ENCODE measurements at regions not wholly inside any gene's neighbourhood (a gene's known extent, or its start where the extent isn't known, plus 50 kb on each side); places are given as distances from the start of the nearest gene placed in this dataset.

GRCh38 chr5:96121364-96121763, 159.7 kb upstream of the ELL2 start:
- TF ChIP-seq, protein P1, sequence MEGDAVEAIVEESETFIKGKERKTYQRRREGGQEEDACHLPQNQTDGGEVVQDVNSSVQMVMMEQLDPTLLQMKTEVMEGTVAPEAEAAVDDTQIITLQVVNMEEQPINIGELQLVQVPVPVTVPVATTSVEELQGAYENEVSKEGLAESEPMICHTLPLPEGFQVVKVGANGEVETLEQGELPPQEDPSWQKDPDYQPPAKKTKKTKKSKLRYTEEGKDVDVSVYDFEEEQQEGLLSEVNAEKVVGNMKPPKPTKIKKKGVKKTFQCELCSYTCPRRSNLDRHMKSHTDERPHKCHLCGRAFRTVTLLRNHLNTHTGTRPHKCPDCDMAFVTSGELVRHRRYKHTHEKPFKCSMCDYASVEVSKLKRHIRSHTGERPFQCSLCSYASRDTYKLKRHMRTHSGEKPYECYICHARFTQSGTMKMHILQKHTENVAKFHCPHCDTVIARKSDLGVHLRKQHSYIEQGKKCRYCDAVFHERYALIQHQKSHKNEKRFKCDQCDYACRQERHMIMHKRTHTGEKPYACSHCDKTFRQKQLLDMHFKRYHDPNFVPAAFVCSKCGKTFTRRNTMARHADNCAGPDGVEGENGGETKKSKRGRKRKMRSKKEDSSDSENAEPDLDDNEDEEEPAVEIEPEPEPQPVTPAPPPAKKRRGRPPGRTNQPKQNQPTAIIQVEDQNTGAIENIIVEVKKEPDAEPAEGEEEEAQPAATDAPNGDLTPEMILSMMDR (IDR thresholded peaks at IDR 0.05; ENCODE audit: unreplicated experiment), result no peak
- no peaks in the 10 kb centered on the region for H3K27me3 Mint-ChIP-seq
- H3K9me3 Mint-ChIP-seq (ENCODE audit: low read depth), result no peaks in the 10 kb centered on the region
- H3K36me3 Mint-ChIP-seq (ENCODE audit: insufficient read depth), result no peaks in the 10 kb centered on the region
- H3K4me1 Mint-ChIP-seq (ENCODE audit: low read depth), result peaks cover 68% of the 10 kb centered on the region
- peak overlapping the region; percentile 57 for H3K27ac Mint-ChIP-seq
- H3K4me3 Mint-ChIP-seq (ENCODE audit: low read depth), result peak overlapping the region; percentile 40
- DNase-seq (ENCODE audit: low spot score, unreplicated experiment), result no peak

DNA sequence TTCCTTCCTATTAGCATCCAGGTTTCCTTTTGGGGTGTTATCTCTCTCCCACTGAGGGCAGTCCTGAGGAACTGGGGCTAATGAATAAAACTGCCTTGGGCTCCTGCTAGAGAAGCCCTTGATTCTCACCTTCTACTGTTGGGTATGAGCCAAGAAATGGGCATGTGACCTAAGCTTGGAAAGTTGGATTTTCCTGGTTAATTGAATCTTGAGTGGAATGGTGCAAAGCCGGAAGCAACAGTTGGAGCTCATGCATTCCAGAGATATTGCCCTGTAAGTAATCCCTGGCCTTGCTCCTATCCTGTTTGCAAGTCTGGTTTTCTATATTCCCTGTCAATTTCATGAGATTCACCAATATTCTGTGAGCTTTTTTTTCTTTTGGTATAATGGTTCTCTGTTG, 158.5 kb upstream of the ELL2 start:
- Mint-ChIP-seq H3K36me3 (ENCODE audit: insufficient read depth) (no peaks in the 10 kb centered on the region), H3K4me3 (ENCODE audit: low read depth) (no peak overlapping the region), H3K9me3 (ENCODE audit: low read depth) (no peaks in the 10 kb centered on the region), H3K4me1 (ENCODE audit: low read depth) (peaks cover 65% of the 10 kb centered on the region), H3K27ac (no peak overlapping the region), H3K27me3 (no peaks in the 10 kb centered on the region)
- TF ChIP-seq, protein P1 (IDR thresholded peaks at IDR 0.05; ENCODE audit: unreplicated experiment), result no peak
- no peak for DNase-seq (ENCODE audit: low spot score, unreplicated experiment)

- TF ChIP-seq, protein P1 (IDR thresholded peaks at IDR 0.05; ENCODE audit: unreplicated experiment), result no peak
- no peak for DNase-seq (ENCODE audit: low spot score, unreplicated experiment)
- Mint-ChIP-seq H3K36me3 (ENCODE audit: insufficient read depth) (no peaks in the 10 kb centered on the region), H3K4me1 (ENCODE audit: low read depth) (peaks cover 59% of the 10 kb centered on the region), H3K27me3 (no peaks in the 10 kb centered on the region), H3K27ac (peak overlapping the region; percentile 74), H3K4me3 (ENCODE audit: low read depth) (no peak overlapping the region), H3K9me3 (ENCODE audit: low read depth) (no peaks in the 10 kb centered on the region)
Observed at GRCh38 chr5:96117771-96118651, 156.4 kb upstream of the ELL2 start.

DNA sequence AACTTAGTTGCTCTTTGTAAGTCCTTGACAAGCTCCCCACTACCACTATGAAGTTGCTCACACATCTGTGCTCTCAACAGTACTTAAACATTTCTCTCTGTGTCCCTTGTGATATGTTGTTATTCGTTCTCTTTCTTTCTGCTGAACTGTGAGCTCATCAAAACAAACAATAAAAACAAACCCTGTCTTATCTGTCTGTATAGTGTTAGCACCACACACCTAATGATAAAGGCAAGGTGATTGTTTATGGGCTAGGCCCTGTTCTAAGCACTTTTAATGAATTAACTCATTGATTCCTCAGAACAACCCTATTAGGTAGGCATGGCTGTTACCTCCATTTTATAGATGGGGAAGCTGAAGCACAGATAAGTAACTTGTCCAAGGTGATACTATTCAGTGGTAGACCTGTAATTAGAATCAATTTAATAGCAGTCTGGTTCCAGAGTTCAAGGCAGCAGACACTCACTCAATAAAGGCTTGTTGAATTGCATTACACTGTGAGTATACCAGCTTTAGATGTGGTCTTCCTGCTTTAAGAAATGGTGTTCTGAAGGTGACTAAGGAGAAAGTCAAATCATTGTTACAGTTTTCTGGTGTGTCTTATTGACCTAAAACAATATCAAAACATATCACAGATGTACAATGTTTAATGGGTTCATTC, 153.6 kb upstream of the ELL2 start:
- Mint-ChIP-seq H3K27ac (no peak overlapping the region), H3K27me3 (no peaks in the 10 kb centered on the region), H3K4me1 (ENCODE audit: low read depth) (peaks cover 47% of the 10 kb centered on the region), H3K36me3 (ENCODE audit: insufficient read depth) (no peaks in the 10 kb centered on the region), H3K4me3 (ENCODE audit: low read depth) (no peak overlapping the region), H3K9me3 (ENCODE audit: low read depth) (no peaks in the 10 kb centered on the region)
- DNase-seq (ENCODE audit: low spot score, unreplicated experiment), result no peak
- TF ChIP-seq, protein P1 (IDR thresholded peaks at IDR 0.05; ENCODE audit: unreplicated experiment), result no peak

DNA sequence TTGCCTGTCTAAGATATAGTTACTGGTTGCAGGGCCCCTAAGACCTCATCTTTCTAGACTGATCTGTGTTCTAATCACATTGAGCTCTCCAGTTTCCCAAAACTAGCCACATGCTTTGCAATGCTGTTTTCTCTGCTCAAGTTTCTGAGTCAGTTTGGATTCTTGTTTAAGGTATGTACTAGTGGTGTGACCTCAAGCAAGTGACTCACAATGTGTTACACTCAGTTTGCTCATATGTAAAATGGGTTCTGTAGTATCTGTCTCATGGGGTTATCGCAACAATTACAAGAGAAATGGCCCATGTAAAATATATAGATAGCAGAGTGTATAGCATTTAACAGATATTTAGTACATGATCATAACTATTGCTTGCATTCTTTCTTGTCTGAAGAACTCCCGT, 153.1 kb upstream of the ELL2 start:
- Mint-ChIP-seq H3K27ac (no peak overlapping the region), H3K4me1 (ENCODE audit: low read depth) (peaks cover 49% of the 10 kb centered on the region), H3K27me3 (no peaks in the 10 kb centered on the region), H3K4me3 (ENCODE audit: low read depth) (no peak overlapping the region), H3K9me3 (ENCODE audit: low read depth) (no peaks in the 10 kb centered on the region), H3K36me3 (ENCODE audit: insufficient read depth) (no peaks in the 10 kb centered on the region)
- TF ChIP-seq, protein P1 (IDR thresholded peaks at IDR 0.05; ENCODE audit: unreplicated experiment), result no peak
- DNase-seq (ENCODE audit: low spot score, unreplicated experiment), result no peak
